ENCODE measurements at regions not wholly inside any gene's neighbourhood (a gene's known extent, or its start where the extent isn't known, plus 50 kb on each side); places are given as distances from the start of the nearest gene placed in this dataset.
"Not testable (repeated sequence)": the region's sequence is repeated elsewhere in the genome, so short reads cannot be mapped to it uniquely, and the experiment has no call there.

- H3K27me3 Mint-ChIP-seq = no peaks in the 10 kb centered on the region
- DNase-seq (no peak), ATAC-seq (no peak)
- H3K9me3 Mint-ChIP-seq = peaks cover 10 to 28% of the 10 kb centered on the region in 2 donors
- H3K27ac Mint-ChIP-seq = peak overlapping the region in 1 of 2 donors; percentile 29
- H3K4me1 Mint-ChIP-seq = no peaks in the 10 kb centered on the region
- no peak overlapping the region for H3K4me3 Mint-ChIP-seq
Observed at GRCh38 chr6:76565932-76566331, 493.5 kb upstream of the IMPG1 start.

- not testable (repeated sequence) for H3K4me3 Mint-ChIP-seq, H3K27ac Mint-ChIP-seq, H3K27me3 Mint-ChIP-seq, ATAC-seq, H3K4me1 Mint-ChIP-seq, DNase-seq
- peaks cover 5 to 17% of the 10 kb centered on the region in 2 donors for H3K9me3 Mint-ChIP-seq
Observed at GRCh38 chr6:76562371-76562770, 489.9 kb upstream of the IMPG1 start.

- not testable (repeated sequence) for H3K27ac Mint-ChIP-seq, H3K27me3 Mint-ChIP-seq, ATAC-seq, H3K4me3 Mint-ChIP-seq, H3K4me1 Mint-ChIP-seq, DNase-seq
- peaks cover 5 to 10% of the 10 kb centered on the region in 2 donors for H3K9me3 Mint-ChIP-seq
Observed at GRCh38 chr6:76560851-76561755, 488.6 kb upstream of the IMPG1 start.

GRCh38 chr6:76553256-76553655, 480.8 kb upstream of the IMPG1 start:
- ATAC-seq (no peak), DNase-seq (no peak)
- Mint-ChIP-seq H3K27ac (no peak overlapping the region), H3K9me3 (peaks cover 9 to 18% of the 10 kb centered on the region in 2 donors), H3K4me3 (no peak overlapping the region), H3K4me1 (no peaks in the 10 kb centered on the region), H3K27me3 (no peaks in the 10 kb centered on the region)

GRCh38 chr6:76552268-76552667, 479.8 kb upstream of the IMPG1 start:
- Mint-ChIP-seq H3K4me1 (no peaks in the 10 kb centered on the region), H3K27me3 (no peaks in the 10 kb centered on the region), H3K27ac (no peak overlapping the region), H3K4me3 (no peak overlapping the region), H3K9me3 (peaks cover 9 to 18% of the 10 kb centered on the region in 2 donors)
- no peak for ATAC-seq
- DNase-seq = no peak

- ATAC-seq = no peak
- H3K4me1 Mint-ChIP-seq = no peaks in the 10 kb centered on the region
- H3K27me3 Mint-ChIP-seq = no peaks in the 10 kb centered on the region
- no peak for DNase-seq
- no peak overlapping the region for H3K4me3 Mint-ChIP-seq
- no peak overlapping the region for H3K27ac Mint-ChIP-seq
- peaks cover 17 to 49% of the 10 kb centered on the region in 2 donors for H3K9me3 Mint-ChIP-seq
Observed at GRCh38 chr6:76533661-76534060, 461.2 kb upstream of the IMPG1 start.

GRCh38 chr6:76532647-76533046, 460.2 kb upstream of the IMPG1 start:
- no peak overlapping the region for H3K4me3 Mint-ChIP-seq
- H3K27me3 Mint-ChIP-seq = no peaks in the 10 kb centered on the region

GRCh38 chr6:76518443-76518842, 446.0 kb upstream of the IMPG1 start:
- Mint-ChIP-seq H3K27ac (no peak overlapping the region), H3K27me3 (no peaks in the 10 kb centered on the region), H3K4me3 (no peak overlapping the region), H3K9me3 (peaks cover 0 to 21% of the 10 kb centered on the region in 2 donors), H3K4me1 (no peaks in the 10 kb centered on the region)
- DNase-seq (no peak), ATAC-seq (no peak)

More at GRCh38 chr6:76532647-76533046, 460.2 kb upstream of the IMPG1 start:
- DNase-seq = no peak
- no peaks in the 10 kb centered on the region for H3K4me1 Mint-ChIP-seq
- H3K9me3 Mint-ChIP-seq = peaks cover 26 to 53% of the 10 kb centered on the region in 2 donors
- no peak for ATAC-seq
- H3K27ac Mint-ChIP-seq = no peak overlapping the region

GRCh38 chr6:76516924-76517323, 444.5 kb upstream of the IMPG1 start:
- Mint-ChIP-seq H3K9me3 (peaks cover 0 to 31% of the 10 kb centered on the region in 2 donors), H3K4me3 (no peak overlapping the region), H3K4me1 (no peaks in the 10 kb centered on the region), H3K27ac (no peak overlapping the region), H3K27me3 (no peaks in the 10 kb centered on the region)
- no peak for ATAC-seq
- no peak for DNase-seq

- ATAC-seq (no peak), DNase-seq (no peak)
- Mint-ChIP-seq H3K9me3 (peaks cover 4 to 24% of the 10 kb centered on the region in 2 donors), H3K4me3 (no peak overlapping the region), H3K27me3 (no peaks in the 10 kb centered on the region), H3K4me1 (no peaks in the 10 kb centered on the region), H3K27ac (no peak overlapping the region)
Observed at GRCh38 chr6:76510489-76510888, 438.0 kb upstream of the IMPG1 start.

- Mint-ChIP-seq H3K4me3 (no peak overlapping the region), H3K27me3 (no peaks in the 10 kb centered on the region), H3K4me1 (no peaks in the 10 kb centered on the region), H3K9me3 (peaks cover 4 to 24% of the 10 kb centered on the region in 2 donors), H3K27ac (no peak overlapping the region)
- no peak for ATAC-seq
- no peak for DNase-seq
Observed at GRCh38 chr6:76509397-76509796, 436.9 kb upstream of the IMPG1 start.

GRCh38 chr6:76506808-76507207, 434.3 kb upstream of the IMPG1 start:
- H3K27ac Mint-ChIP-seq = no peak overlapping the region
- no peaks in the 10 kb centered on the region for H3K4me1 Mint-ChIP-seq
- no peak for DNase-seq
- H3K9me3 Mint-ChIP-seq = peaks cover 4 to 8% of the 10 kb centered on the region in 2 donors
- no peaks in the 10 kb centered on the region for H3K27me3 Mint-ChIP-seq
- ATAC-seq = no peak
- H3K4me3 Mint-ChIP-seq = no peak overlapping the region

- peaks cover 18 to 31% of the 10 kb centered on the region in 2 donors for H3K9me3 Mint-ChIP-seq
- DNase-seq (no peak), ATAC-seq (no peak)
- no peak overlapping the region for H3K27ac Mint-ChIP-seq
- H3K4me3 Mint-ChIP-seq = no peak overlapping the region
- H3K27me3 Mint-ChIP-seq = no peaks in the 10 kb centered on the region
- no peaks in the 10 kb centered on the region for H3K4me1 Mint-ChIP-seq
Observed at GRCh38 chr6:76495909-76496308, 423.4 kb upstream of the IMPG1 start.

- not testable (repeated sequence) for ATAC-seq, H3K4me3 Mint-ChIP-seq, DNase-seq, H3K27ac Mint-ChIP-seq, H3K27me3 Mint-ChIP-seq, H3K4me1 Mint-ChIP-seq
- peaks cover 18 to 28% of the 10 kb centered on the region in 2 donors for H3K9me3 Mint-ChIP-seq
Observed at GRCh38 chr6:76491376-76491775, 418.9 kb upstream of the IMPG1 start.

- ATAC-seq (no peak), DNase-seq (no peak)
- Mint-ChIP-seq H3K9me3 (peaks cover 11 to 19% of the 10 kb centered on the region in 2 donors), H3K27me3 (no peaks in the 10 kb centered on the region), H3K4me1 (no peaks in the 10 kb centered on the region), H3K27ac (no peak overlapping the region), H3K4me3 (no peak overlapping the region)
Observed at GRCh38 chr6:76490456-76490855, 418.0 kb upstream of the IMPG1 start.

GRCh38 chr6:76481101-76481500, 408.6 kb upstream of the IMPG1 start:
- DNase-seq (no peak), ATAC-seq (no peak)
- no peak overlapping the region for H3K27ac Mint-ChIP-seq
- peaks cover 16 to 20% of the 10 kb centered on the region in 2 donors for H3K9me3 Mint-ChIP-seq
- no peaks in the 10 kb centered on the region for H3K4me1 Mint-ChIP-seq
- no peaks in the 10 kb centered on the region for H3K27me3 Mint-ChIP-seq
- no peak overlapping the region for H3K4me3 Mint-ChIP-seq

Measured in stimulated activated naive CD8-positive, alpha-beta T cell treated with anti-CD3 and anti-CD28 coated beads, Interleukin-15, amount 100 ng/mL, for 72 hours (primary cell).